ENCODE measurements at regions not wholly inside any gene's neighbourhood (a gene's known extent, or its start where the extent isn't known, plus 50 kb on each side); places are given as distances from the start of the nearest gene placed in this dataset.

DNA sequence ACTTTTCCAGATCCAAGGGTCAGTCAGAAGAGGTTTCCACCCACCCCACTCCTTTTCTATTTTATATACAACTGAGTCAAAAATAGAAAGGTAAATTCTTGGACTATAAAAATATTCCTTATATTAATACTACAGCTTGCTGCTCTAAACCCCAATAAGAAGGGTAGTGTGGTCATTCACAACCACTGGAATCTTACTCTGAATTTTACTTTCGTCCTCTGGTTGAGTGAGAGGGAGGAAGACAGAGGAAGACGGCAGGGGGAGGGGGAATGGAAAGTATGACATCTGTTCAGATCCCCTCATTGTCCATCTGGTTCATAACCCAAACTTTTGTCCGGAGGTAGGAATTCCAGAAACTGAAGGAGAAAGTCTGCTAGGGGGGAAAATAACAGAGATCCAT lies 67.2 kb downstream of the MAF start (continued):
- TF ChIP-seq SIN3A (IDR thresholded peaks at IDR 0.05; ENCODE audit: borderline replicate concordance, low read depth, low read length): no peak
- no peak for TF ChIP-seq AFF4 (CRISPR knock-in tag; IDR thresholded peaks at IDR 0.05)
- no peak for TF ChIP-seq ZNF883 (CRISPR knock-in tag; IDR thresholded peaks at IDR 0.05; ENCODE audit: not compliant biosample characterization)
- no peak for TF ChIP-seq HNRNPLL (IDR thresholded peaks at IDR 0.05; ENCODE audit: low read depth, low read length, poor library complexity, severe bottlenecking)
- TF ChIP-seq ZBTB1 (CRISPR knock-in tag; IDR thresholded peaks at IDR 0.05; ENCODE audit: borderline replicate concordance): no peak

DNA sequence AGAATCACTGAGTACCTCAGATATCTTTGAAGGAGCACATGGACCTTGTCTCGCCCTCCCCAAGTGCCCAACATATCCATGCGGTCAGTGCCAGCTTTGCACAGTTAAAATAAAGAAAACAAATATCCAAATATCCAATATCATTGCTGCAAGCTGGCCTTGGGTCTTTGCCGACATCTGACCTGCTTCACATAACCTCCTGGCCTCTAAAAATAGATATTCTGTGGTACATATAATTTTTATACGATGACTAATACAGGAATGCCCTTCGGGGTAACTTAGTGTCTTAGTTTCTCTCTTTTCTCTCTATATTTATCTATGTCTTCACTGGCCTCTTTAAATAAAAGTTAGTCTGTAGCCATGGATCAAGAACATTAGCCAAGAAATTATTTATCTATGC lies 67.8 kb downstream of the MAF start:
- no peaks in the 10 kb centered on the region for H3K27me3 ChIP-seq (ENCODE audit: control insufficient read depth in 1 of 2, insufficient read depth in 2 of 2, low read length in 2 of 2)
- no peaks in the 10 kb centered on the region for H3K4me1 ChIP-seq (ENCODE audit: insufficient read depth, low read length)
- no peaks in the 10 kb centered on the region for H4K20me1 ChIP-seq (ENCODE audit: insufficient read depth, low read length)
- no peak for DNase-seq (ENCODE audit: low spot score)
- no peak overlapping the region for H3K9ac ChIP-seq (ENCODE audit: insufficient read depth, low read depth, low read length)
- TF ChIP-seq, protein P1, sequence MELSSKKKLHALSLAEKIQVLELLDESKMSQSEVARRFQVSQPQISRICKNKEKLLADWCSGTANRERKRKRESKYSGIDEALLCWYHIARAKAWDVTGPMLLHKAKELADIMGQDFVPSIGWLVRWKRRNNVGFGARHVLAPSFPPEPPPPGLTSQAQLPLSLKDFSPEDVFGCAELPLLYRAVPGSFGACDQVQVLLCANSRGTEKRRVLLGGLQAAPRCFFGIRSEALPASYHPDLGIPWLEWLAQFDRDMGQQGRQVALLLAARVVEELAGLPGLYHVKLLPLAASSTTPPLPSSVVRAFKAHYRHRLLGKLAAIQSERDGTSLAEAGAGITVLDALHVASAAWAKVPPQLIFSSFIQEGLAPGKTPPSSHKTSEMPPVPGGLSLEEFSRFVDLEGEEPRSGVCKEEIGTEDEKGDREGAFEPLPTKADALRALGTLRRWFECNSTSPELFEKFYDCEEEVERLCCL (CRISPR knock-in tag; IDR thresholded peaks at IDR 0.05; ENCODE audit: borderline replicate concordance): no peak
- TF ChIP-seq ZNF225 (CRISPR knock-in tag; IDR thresholded peaks at IDR 0.05): no peak
- TF ChIP-seq, protein P2, sequence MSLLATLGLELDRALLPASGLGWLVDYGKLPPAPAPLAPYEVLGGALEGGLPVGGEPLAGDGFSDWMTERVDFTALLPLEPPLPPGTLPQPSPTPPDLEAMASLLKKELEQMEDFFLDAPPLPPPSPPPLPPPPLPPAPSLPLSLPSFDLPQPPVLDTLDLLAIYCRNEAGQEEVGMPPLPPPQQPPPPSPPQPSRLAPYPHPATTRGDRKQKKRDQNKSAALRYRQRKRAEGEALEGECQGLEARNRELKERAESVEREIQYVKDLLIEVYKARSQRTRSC (CRISPR knock-in tag; IDR thresholded peaks at IDR 0.05; ENCODE audit: low read depth): no peak
- TF ChIP-seq HCFC1 (IDR thresholded peaks at IDR 0.05; ENCODE audit: low read depth, low read length): no peak
- no peak for TF ChIP-seq ASH2L (IDR thresholded peaks at IDR 0.05; ENCODE audit: insufficient read length, low read depth, low read length)
- TF ChIP-seq, protein P3, sequence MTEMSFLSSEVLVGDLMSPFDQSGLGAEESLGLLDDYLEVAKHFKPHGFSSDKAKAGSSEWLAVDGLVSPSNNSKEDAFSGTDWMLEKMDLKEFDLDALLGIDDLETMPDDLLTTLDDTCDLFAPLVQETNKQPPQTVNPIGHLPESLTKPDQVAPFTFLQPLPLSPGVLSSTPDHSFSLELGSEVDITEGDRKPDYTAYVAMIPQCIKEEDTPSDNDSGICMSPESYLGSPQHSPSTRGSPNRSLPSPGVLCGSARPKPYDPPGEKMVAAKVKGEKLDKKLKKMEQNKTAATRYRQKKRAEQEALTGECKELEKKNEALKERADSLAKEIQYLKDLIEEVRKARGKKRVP (CRISPR knock-in tag; IDR thresholded peaks at IDR 0.05): no peak
- H3K4me2 ChIP-seq (ENCODE audit: low read depth, low read length): no peak overlapping the region
- H3K79me2 ChIP-seq (ENCODE audit: insufficient read depth, low read length): no peaks in the 10 kb centered on the region
- in situ Hi-C loops (cut with HindIII; ENCODE audit: extremely low pct_ligation_motif_present, low pct_unique_long_range_greater_than_20kb): no loop called here
- no peak overlapping the region for H3K4me3 ChIP-seq (replicated peaks in 1 of 3; ENCODE audit: insufficient read depth in 1 of 3, low read depth in 2 of 3, low read length in 3 of 3)
- intact Hi-C loops (cut with micrococcal nuclease; ENCODE audit: unreplicated experiment): no loop called here
- FAIRE-seq: no peak
- no peaks in the 10 kb centered on the region for H3K9me3 ChIP-seq (ENCODE audit: low read length)
- CTCF ChIA-PET (ENCODE audit: low intra/inter-chr PET ratio, low total read pairs): no interaction called here
- H3K36me3 ChIP-seq (replicated peaks in 1 of 2; ENCODE audit: control insufficient read depth in 1 of 2, insufficient read depth in 2 of 2, low read length in 2 of 2): no peaks in the 10 kb centered on the region
- POLR2A ChIA-PET: no interaction called here
- BruUV-seq (replicated peaks): no TSS peak
- no peak overlapping the region for H3K27ac ChIP-seq (ENCODE audit: extremely low read length, insufficient read depth, low read length)
- no peak overlapping the region for H2AFZ ChIP-seq (ENCODE audit: low read length)
- WGBS (ENCODE audit: low lambda C conversion rate): 36% methylated on average over 5 of the region's 5 CpGs
- no peak for ATAC-seq
